ENCODE measurements at regions not wholly inside any gene's neighbourhood (a gene's known extent, or its start where the extent isn't known, plus 50 kb on each side); places are given as distances from the start of the nearest gene placed in this dataset.
"Not testable (repeated sequence)": the region's sequence is repeated elsewhere in the genome, so short reads cannot be mapped to it uniquely, and the experiment has no call there.

GRCh38 chr4:27908356-27908755 is 1047.7 kb downstream of the STIM2 start:
- no peak for DNase-seq

GRCh38 chr4:27910227-27910626 is 1049.6 kb downstream of the STIM2 start:
- DNase-seq: no peak

- DNase-seq: no peak
Observed at GRCh38 chr4:27911047-27911446, 1050.4 kb downstream of the STIM2 start.

GRCh38 chr4:27913738-27914137 is 1053.1 kb downstream of the STIM2 start:
- no peak for DNase-seq

- DNase-seq: no peak
Observed at GRCh38 chr4:27915822-27916221, 1055.2 kb downstream of the STIM2 start.

- no peak for DNase-seq
Observed at GRCh38 chr4:27916452-27917184, 1056.0 kb downstream of the STIM2 start.

GRCh38 chr4:27917381-27917780 is 1056.7 kb downstream of the STIM2 start:
- DNase-seq: no peak

GRCh38 chr4:27921231-27921630 is 1060.6 kb downstream of the STIM2 start:
- no peak for DNase-seq

GRCh38 chr4:27928761-27929540 is 1068.3 kb downstream of the STIM2 start:
- DNase-seq: no peak

GRCh38 chr4:27930291-27930690 is 1069.7 kb downstream of the STIM2 start:
- no peak for DNase-seq

GRCh38 chr4:27930976-27931375 is 1070.3 kb downstream of the STIM2 start:
- no peak for DNase-seq

GRCh38 chr4:27931584-27931983 is 1070.9 kb downstream of the STIM2 start:
- DNase-seq: no peak

GRCh38 chr4:27934871-27935270 is 1074.2 kb downstream of the STIM2 start:
- DNase-seq: no peak

GRCh38 chr4:27946799-27947198 is 1086.2 kb downstream of the STIM2 start:
- DNase-seq: no peak

- DNase-seq: no peak
Observed at GRCh38 chr4:27947302-27947701, 1086.7 kb downstream of the STIM2 start.

GRCh38 chr4:27964095-27964494 is 1103.5 kb downstream of the STIM2 start:
- DNase-seq: no peak

- no peak for DNase-seq
Observed at GRCh38 chr4:27966664-27967063, 1106.0 kb downstream of the STIM2 start.

- DNase-seq: no peak
Observed at GRCh38 chr4:27973056-27973455, 1112.4 kb downstream of the STIM2 start.

- DNase-seq: no peak
Observed at GRCh38 chr4:27973700-27974099, 1113.1 kb downstream of the STIM2 start.

GRCh38 chr4:27974339-27974738 is 1113.7 kb downstream of the STIM2 start:
- no peak for DNase-seq

- not testable (repeated sequence) for DNase-seq
Observed at GRCh38 chr4:27974881-27975280, 1114.2 kb downstream of the STIM2 start.

GRCh38 chr4:27978427-27979109 is 1117.9 kb downstream of the STIM2 start:
- not testable (repeated sequence) for DNase-seq

GRCh38 chr4:27985522-27985921 is 1124.9 kb downstream of the STIM2 start:
- no peak for DNase-seq

GRCh38 chr4:27986476-27986875 is 1125.8 kb downstream of the STIM2 start:
- DNase-seq: no peak

Measured in stimulated activated CD4-positive, alpha-beta T cell treated with anti-CD3 and anti-CD28 coated beads, Interleukin-2, amount 100 ng/mL, for 24 hours (primary cell).